Kidney epithelial cell (primary cell): ENCODE measurements at regions not wholly inside any gene's neighbourhood (a gene's known extent, or its start where the extent isn't known, plus 50 kb on each side); places are given as distances from the start of the nearest gene placed in this dataset.
A peak's percentile ranks its signal among the peaks of the same experiment; 100 is the strongest.

Experiments
- DNase-seq: peaks from one replicate; pipeline ENCODE4 v3.0.0-alpha.2; 2010; ENCODE audit warnings: low read depth
- H3K27me3 ChIP-seq: 2 replicates; pipeline ENCODE4 v1.6.0; 2011; ENCODE audit warnings: low read length; ENCODE audit not compliant: control insufficient read depth, insufficient read depth
- H3K36me3 ChIP-seq: 2 replicates; pipeline ENCODE4 v1.5.1; 2011; ENCODE audit warnings: low read length; ENCODE audit not compliant: control insufficient read depth, insufficient read depth
- H3K4me3 ChIP-seq: 2 replicates; pipeline ENCODE4 v1.5.1; 2011; ENCODE audit warnings: low read depth, mild to moderate bottlenecking, control low read depth, low read length
- TF ChIP-seq, protein P1 (sequence below): IDR thresholded peaks from 2 replicates; pipeline ENCODE4 v1.5.1; 2011; ENCODE audit warnings: mild to moderate bottlenecking, moderate library complexity, low read length, control low read depth, inconsistent platforms; ENCODE audit not compliant: insufficient read depth, poor library complexity, severe bottlenecking

DNA sequence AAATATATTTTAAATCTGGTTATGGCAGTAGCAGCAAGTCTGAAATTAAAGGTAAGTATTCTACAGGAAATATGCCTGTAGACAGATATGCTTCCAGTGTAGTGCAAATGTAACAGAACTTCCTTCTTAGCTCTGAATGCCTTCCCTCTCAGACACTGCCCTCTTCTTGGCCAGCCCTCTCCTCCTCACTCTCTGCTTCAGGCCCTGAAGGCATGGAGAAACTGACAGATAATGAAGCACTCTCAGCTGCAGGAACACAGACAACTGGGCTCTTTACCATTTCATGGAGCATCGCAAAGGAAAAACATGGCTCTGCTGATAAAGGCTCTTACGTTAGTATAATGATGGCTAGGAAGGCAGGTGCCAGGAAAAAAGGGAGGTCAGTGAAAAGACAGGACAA is 431.5 kb upstream of the RASGEF1B start:
- DNase-seq, result no peak

DNA sequence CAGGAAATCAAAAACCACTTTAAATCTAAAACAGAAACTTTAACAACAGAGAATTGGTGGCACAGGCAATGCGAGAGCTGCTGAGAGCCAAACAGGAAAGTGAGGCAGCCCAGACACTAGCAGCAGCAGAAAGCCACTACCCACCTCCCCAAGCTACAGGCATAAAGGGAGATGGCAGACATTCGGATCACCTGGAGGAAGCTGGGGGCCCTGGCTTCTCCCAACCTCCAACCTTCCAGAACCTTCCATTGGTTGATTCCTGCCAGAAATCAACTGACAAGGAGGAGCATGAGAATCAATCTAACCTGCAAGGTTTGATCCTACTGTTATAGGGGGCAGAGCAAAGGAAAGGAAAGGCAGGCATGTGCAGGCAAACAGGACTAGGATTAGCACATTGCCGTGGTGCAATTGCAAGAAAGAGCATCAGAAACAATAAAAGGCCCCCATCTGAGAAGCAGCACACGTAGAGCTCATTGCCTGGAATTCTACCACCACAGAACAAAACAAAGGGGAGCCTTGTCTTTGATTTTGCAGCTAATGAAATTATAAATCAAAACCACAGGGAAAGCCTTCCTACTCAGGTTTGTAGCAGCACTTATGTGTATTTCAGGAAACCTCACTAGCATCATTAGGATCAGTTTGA is 427.3 kb upstream of the RASGEF1B start:
- DNase-seq, result no peak
- TF ChIP-seq, protein P1, sequence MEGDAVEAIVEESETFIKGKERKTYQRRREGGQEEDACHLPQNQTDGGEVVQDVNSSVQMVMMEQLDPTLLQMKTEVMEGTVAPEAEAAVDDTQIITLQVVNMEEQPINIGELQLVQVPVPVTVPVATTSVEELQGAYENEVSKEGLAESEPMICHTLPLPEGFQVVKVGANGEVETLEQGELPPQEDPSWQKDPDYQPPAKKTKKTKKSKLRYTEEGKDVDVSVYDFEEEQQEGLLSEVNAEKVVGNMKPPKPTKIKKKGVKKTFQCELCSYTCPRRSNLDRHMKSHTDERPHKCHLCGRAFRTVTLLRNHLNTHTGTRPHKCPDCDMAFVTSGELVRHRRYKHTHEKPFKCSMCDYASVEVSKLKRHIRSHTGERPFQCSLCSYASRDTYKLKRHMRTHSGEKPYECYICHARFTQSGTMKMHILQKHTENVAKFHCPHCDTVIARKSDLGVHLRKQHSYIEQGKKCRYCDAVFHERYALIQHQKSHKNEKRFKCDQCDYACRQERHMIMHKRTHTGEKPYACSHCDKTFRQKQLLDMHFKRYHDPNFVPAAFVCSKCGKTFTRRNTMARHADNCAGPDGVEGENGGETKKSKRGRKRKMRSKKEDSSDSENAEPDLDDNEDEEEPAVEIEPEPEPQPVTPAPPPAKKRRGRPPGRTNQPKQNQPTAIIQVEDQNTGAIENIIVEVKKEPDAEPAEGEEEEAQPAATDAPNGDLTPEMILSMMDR, result no peak
- H3K36me3 ChIP-seq, result no peaks in the 10 kb centered on the region
- H3K4me3 ChIP-seq, result no peak overlapping the region
- no peaks in the 10 kb centered on the region for H3K27me3 ChIP-seq

More for the DNA sequence above, 431.5 kb upstream of the RASGEF1B start:
- Histone ChIP-seq H3K36me3 (no peaks in the 10 kb centered on the region), H3K27me3 (no peaks in the 10 kb centered on the region), H3K4me3 (no peak overlapping the region)
- TF ChIP-seq, protein P1, result no peak

DNA sequence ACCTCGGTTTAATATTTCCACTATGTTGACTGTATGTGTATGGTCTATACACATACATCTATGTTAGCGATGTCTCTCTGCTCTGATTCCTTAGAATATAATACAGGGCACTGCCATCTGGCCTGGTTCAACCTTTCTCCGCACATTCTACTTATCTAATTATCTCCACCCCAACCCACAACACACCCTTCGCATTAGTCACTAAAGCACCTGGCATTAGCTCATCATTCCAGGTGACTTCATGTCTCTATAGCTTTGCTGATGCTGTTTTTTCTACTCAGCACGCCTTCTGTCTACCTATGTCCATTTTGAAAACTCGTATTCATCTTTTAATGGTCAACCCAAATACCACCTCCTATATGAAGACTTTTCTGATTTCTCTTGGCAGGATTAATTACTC is 425.2 kb upstream of the RASGEF1B start:
- peak; percentile 31 for DNase-seq
- TF ChIP-seq, protein P1, result no peak
- Histone ChIP-seq H3K27me3 (no peaks in the 10 kb centered on the region), H3K4me3 (no peak overlapping the region), H3K36me3 (no peaks in the 10 kb centered on the region)

DNA sequence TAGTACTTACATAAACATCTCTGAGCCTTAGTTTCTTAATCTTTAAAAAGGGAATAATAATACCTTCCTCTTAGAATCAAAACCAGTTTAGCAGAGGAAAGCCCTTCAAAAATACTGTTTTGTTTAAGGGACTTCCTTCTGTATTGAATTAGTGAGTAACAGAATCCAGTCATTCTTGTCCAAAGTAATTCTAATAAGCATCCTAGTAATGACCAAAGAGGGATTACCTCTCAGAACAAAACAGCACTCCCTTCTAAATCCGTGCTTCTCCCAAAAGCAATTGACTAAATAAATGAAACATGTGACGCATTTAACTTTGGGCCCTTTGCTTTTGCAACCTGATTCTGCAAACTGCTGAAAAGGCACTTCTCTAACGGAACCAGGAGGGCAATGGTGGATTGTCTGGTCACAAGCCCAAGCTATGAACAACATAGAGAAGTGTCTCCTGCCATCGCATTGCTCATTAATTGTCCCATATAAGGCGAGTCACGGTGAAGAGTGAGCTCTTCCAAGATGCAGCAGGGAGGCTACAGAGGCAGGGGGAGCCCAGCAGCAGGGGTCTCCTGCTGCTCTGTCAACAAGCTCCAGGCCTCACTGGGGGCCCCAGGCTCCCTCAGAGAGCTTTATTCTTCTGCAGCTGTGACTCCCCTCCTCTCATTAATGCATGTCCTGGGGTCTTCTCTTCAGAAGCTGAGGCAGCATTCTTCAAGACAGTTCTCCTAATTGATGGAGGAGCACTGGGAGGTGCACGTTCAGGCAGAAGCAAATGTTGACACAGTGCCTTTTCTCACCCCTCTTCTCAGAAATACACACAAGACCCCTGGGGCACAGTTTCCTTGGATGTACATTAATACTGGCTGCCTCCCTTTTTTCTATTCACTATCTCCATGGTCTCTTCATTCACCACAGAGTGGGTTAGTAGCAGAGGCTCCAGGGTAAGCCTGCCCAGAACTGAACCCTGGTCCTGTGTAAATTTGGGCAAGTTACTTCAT is 419.6 kb upstream of the RASGEF1B start:
- DNase-seq, result no peak
- TF ChIP-seq, protein P1, result no peak
- Histone ChIP-seq H3K27me3 (peaks cover 3% of the 10 kb centered on the region), H3K36me3 (no peaks in the 10 kb centered on the region), H3K4me3 (no peak overlapping the region)

DNA sequence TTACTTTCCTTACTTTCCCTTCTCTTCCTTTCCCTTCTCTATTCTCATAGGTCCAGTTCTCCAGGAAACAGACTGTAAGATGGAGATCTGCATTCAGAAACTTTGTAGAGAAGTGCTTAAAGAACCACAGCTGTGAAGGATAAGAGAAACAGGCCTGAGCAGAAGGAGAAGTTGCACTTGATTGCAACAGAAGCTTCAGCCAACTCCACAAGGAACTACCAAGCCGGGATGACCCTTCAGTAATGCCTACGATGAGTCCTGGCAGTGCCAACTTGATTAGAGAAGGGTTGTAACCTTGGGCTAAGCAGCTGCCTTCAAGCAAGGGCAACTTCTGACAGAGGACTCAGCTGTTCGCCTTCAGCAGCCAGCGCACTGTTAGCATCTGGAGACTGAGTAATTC is 413.3 kb upstream of the RASGEF1B start:
- no peaks in the 10 kb centered on the region for H3K36me3 ChIP-seq
- no peaks in the 10 kb centered on the region for H3K27me3 ChIP-seq
- no peak for DNase-seq
- H3K4me3 ChIP-seq, result no peak overlapping the region
- TF ChIP-seq, protein P1, result no peak
